Thoracic aorta (tissue), 2 donors: ENCODE measurements at regions not wholly inside any gene's neighbourhood (a gene's known extent, or its start where the extent isn't known, plus 50 kb on each side); places are given as distances from the start of the nearest gene placed in this dataset.

ENCODE experiments used
- ATAC-seq: fragments of 150-250 bp; one replicate; pipeline ENCODE4 v1.8.0; 2017; ENCODE audit warnings: low read depth; ENCODE audit not compliant: insufficient number of reproducible peaks, low FRiP score
- DNase-seq: peaks from one replicate; pipeline ENCODE4 v3.0.0-alpha.2; 2020; ENCODE audit warnings: low spot score
- H3K27ac ChIP-seq, 2 donors: fragments of 200-600 bp; sonication (generic); 1 replicate in 1 of 2; 2 replicates in 1 of 2; pipeline ENCODE4 v1.5.1; 2016; ENCODE audit warnings: mild to moderate bottlenecking in 2 of 2, moderate library complexity in 2 of 2
- H3K27me3 ChIP-seq: fragments of 200-600 bp; sonication (generic); replicated peaks from 2 replicates; pipeline ENCODE4 v1.6.0; 2016; ENCODE audit warnings: mild to moderate bottlenecking; ENCODE audit not compliant: insufficient read depth
- H3K36me3 ChIP-seq: fragments of 200-600 bp; sonication (generic); one replicate; pipeline ENCODE4 v1.5.1; 2016
- H3K4me1 ChIP-seq, 2 donors: fragments of 200-600 bp; sonication (generic); 1 replicate in 1 of 2; 2 replicates in 1 of 2; pipeline versions ENCODE4 v1.5.1 to v1.6.0; 2016; ENCODE audit warnings: low read depth in 2 of 2, mild to moderate bottlenecking in 1 of 2; ENCODE audit not compliant: control insufficient read depth in 1 of 2
- H3K4me3 ChIP-seq: fragments of 200-600 bp; sonication (generic); 2 replicates; pipeline ENCODE4 v1.5.1; 2016; ENCODE audit warnings: mild to moderate bottlenecking
- H3K9me3 ChIP-seq: fragments of 200-600 bp; sonication (generic); 2 replicates; pipeline ENCODE4 v1.5.1; 2016
- CTCF ChIP-seq: fragments of 200-600 bp; sonication (generic); IDR thresholded peaks from one replicate; pipeline ENCODE4 v1.5.1; 2019; ENCODE audit warnings: antibody characterized with exemption

- Histone ChIP-seq H3K27me3 (no peaks in the 10 kb centered on the region), H3K4me3 (no peak overlapping the region), H3K4me1 (no peaks in the 10 kb centered on the region), H3K27ac (no peak overlapping the region), H3K36me3 (no peaks in the 10 kb centered on the region), H3K9me3 (no peaks in the 10 kb centered on the region)
- ATAC-seq (no peak), DNase-seq (no peak)
- no peak for TF ChIP-seq CTCF
Observed at GRCh38 chr16:17572145-17572544, 101.4 kb upstream of the XYLT1 start.

- no peak for TF ChIP-seq CTCF
- Histone ChIP-seq H3K36me3 (no peaks in the 10 kb centered on the region), H3K4me1 (no peaks in the 10 kb centered on the region), H3K27me3 (no peaks in the 10 kb centered on the region), H3K27ac (no peak overlapping the region), H3K9me3 (no peaks in the 10 kb centered on the region), H3K4me3 (no peak overlapping the region)
- ATAC-seq (no peak), DNase-seq (no peak)
Observed at GRCh38 chr16:17571499-17572093, 100.8 kb upstream of the XYLT1 start.

- H3K4me3 ChIP-seq, result no peak overlapping the region
- DNase-seq, result no peak
- H3K9me3 ChIP-seq, result no peaks in the 10 kb centered on the region
- TF ChIP-seq CTCF, result no peak
- no peak overlapping the region for H3K27ac ChIP-seq
- no peak for ATAC-seq
- H3K36me3 ChIP-seq, result no peaks in the 10 kb centered on the region
- H3K4me1 ChIP-seq, result no peaks in the 10 kb centered on the region
- no peaks in the 10 kb centered on the region for H3K27me3 ChIP-seq
Observed at GRCh38 chr16:17568239-17568638, 97.5 kb upstream of the XYLT1 start.

DNA sequence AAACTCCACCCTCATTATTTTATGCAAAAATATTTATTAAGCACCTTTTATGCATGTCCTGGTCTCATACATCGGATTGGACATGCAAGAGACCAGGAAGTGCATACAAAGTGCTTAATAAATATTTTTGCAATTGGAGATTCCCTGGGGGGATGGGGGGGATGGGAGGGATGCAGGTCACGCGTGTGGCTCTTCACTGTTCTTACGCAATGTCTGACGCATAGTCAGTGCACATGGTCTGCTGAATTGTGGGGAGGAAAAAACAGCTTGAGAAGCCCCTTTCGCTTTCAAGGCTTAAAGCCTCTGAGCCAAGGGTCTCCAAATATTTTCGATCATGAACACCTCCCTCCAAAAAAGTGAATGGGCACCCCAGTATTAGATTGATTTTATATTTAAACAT lies 96.7 kb upstream of the XYLT1 start:
- DNase-seq, result no peak
- no peak for ATAC-seq

More for the DNA sequence above, 96.7 kb upstream of the XYLT1 start:
- no peaks in the 10 kb centered on the region for H3K9me3 ChIP-seq
- no peaks in the 10 kb centered on the region for H3K27me3 ChIP-seq
- H3K4me3 ChIP-seq, result no peak overlapping the region
- H3K4me1 ChIP-seq, result no peaks in the 10 kb centered on the region
- no peak overlapping the region for H3K27ac ChIP-seq
- TF ChIP-seq CTCF, result no peak
- no peaks in the 10 kb centered on the region for H3K36me3 ChIP-seq
